Stimulated activated CD4-positive, alpha-beta T cell treated with anti-CD3 and anti-CD28 coated beads, TNF-alpha, amount 100 ng/mL, for 48 hours (primary cell): ENCODE measurements at regions not wholly inside any gene's neighbourhood (a gene's known extent, or its start where the extent isn't known, plus 50 kb on each side); places are given as distances from the start of the nearest gene placed in this dataset.

Source experiments
- DNase-seq, 3 donors: peaks; one replicate each; pipeline ENCODE4 v3.0.0-alpha.2; 2020; ENCODE audit warnings: low read depth in 3 of 3

- no peak for DNase-seq
Measured at GRCh38 chr3:182683858-182684257, 109.4 kb upstream of the ATP11B start.

- no peak for DNase-seq
Measured at GRCh38 chr3:182686033-182686886, 107.0 kb upstream of the ATP11B start.

- DNase-seq: no peak
Measured at GRCh38 chr3:182690172-182690571, 103.1 kb upstream of the ATP11B start.

- DNase-seq: no peak
Measured at GRCh38 chr3:182692021-182692420, 101.3 kb upstream of the ATP11B start.

GRCh38 chr3:182692695-182693094 is 100.6 kb upstream of the ATP11B start:
- no peak for DNase-seq

- DNase-seq: no peak
Measured at GRCh38 chr3:182693723-182694122, 99.6 kb upstream of the ATP11B start.

GRCh38 chr3:182696916-182697315 is 96.4 kb upstream of the ATP11B start:
- no peak for DNase-seq

GRCh38 chr3:182697345-182697919 is 95.9 kb upstream of the ATP11B start:
- no peak for DNase-seq

GRCh38 chr3:182698078-182698477 is 95.2 kb upstream of the ATP11B start:
- DNase-seq: no peak

- no peak for DNase-seq
Measured at GRCh38 chr3:182699550-182700170, 93.6 kb upstream of the ATP11B start.

- no peak for DNase-seq
Measured at GRCh38 chr3:182702216-182702615, 91.1 kb upstream of the ATP11B start.

GRCh38 chr3:182703233-182703632 is 90.1 kb upstream of the ATP11B start:
- DNase-seq: no peak

GRCh38 chr3:182704926-182705325 is 88.4 kb upstream of the ATP11B start:
- DNase-seq: no peak

GRCh38 chr3:182708810-182709209 is 84.5 kb upstream of the ATP11B start:
- no peak for DNase-seq

- no peak for DNase-seq
Measured at GRCh38 chr3:182709306-182709705, 84.0 kb upstream of the ATP11B start.

- DNase-seq: no peak
Measured at GRCh38 chr3:182710557-182711157, 82.6 kb upstream of the ATP11B start.

- no peak for DNase-seq
Measured at GRCh38 chr3:182711261-182711683, 82.0 kb upstream of the ATP11B start.

- no peak for DNase-seq
Measured at GRCh38 chr3:182711853-182712252, 81.5 kb upstream of the ATP11B start.

GRCh38 chr3:182713111-182713510 is 80.2 kb upstream of the ATP11B start:
- no peak for DNase-seq

- no peak for DNase-seq
Measured at GRCh38 chr3:182713743-182714517, 79.4 kb upstream of the ATP11B start.

- no peak for DNase-seq
Measured at GRCh38 chr3:182715006-182715405, 78.3 kb upstream of the ATP11B start.
